NCI-H1105 (cell line): ENCODE measurements at regions not wholly inside any gene's neighbourhood (a gene's known extent, or its start where the extent isn't known, plus 50 kb on each side); places are given as distances from the start of the nearest gene placed in this dataset.

ENCODE experiments used
- DNase-seq: peaks from one replicate; lab custom pipeline; 2025; lab: John Stamatoyannopoulos, UW

- no peak for DNase-seq
Measured at GRCh38 chr12:115577401-115577800, 700.1 kb downstream of the MED13L start.

- DNase-seq = peak; percentile 34
Measured at GRCh38 chr12:115574826-115575225, 702.7 kb downstream of the MED13L start.

GRCh38 chr12:115572440-115572839 lies 705.1 kb downstream of the MED13L start:
- no peak for DNase-seq

GRCh38 chr12:115571446-115571845 lies 706.0 kb downstream of the MED13L start:
- no peak for DNase-seq

GRCh38 chr12:115571027-115571426 lies 706.5 kb downstream of the MED13L start:
- no peak for DNase-seq

- DNase-seq = peak; percentile 58
Measured at GRCh38 chr12:115570069-115570777, 707.3 kb downstream of the MED13L start.

- peak; percentile 51 for DNase-seq
Measured at GRCh38 chr12:115569345-115570068, 708.0 kb downstream of the MED13L start.

GRCh38 chr12:115558281-115558680 lies 719.2 kb downstream of the MED13L start:
- DNase-seq = no peak

- DNase-seq = no peak
Measured at GRCh38 chr12:115553622-115554021, 723.9 kb downstream of the MED13L start.

GRCh38 chr12:115543269-115543668 lies 734.2 kb downstream of the MED13L start:
- no peak for DNase-seq

GRCh38 chr12:115542656-115543055 lies 734.8 kb downstream of the MED13L start:
- DNase-seq = no peak

- no peak for DNase-seq
Measured at GRCh38 chr12:115541891-115542421, 735.5 kb downstream of the MED13L start.

GRCh38 chr12:115528466-115528865 lies 749.0 kb downstream of the MED13L start:
- no peak for DNase-seq

- DNase-seq = no peak
Measured at GRCh38 chr12:115521771-115522409, 755.6 kb downstream of the MED13L start.

GRCh38 chr12:115519887-115520286 lies 757.6 kb downstream of the MED13L start:
- no peak for DNase-seq

- DNase-seq = no peak
Measured at GRCh38 chr12:115519359-115519758, 758.1 kb downstream of the MED13L start.

- no peak for DNase-seq
Measured at GRCh38 chr12:115517913-115518312, 759.6 kb downstream of the MED13L start.

- no peak for DNase-seq
Measured at GRCh38 chr12:115511986-115512711, 765.3 kb downstream of the MED13L start.

- DNase-seq = no peak
Measured at GRCh38 chr12:115511305-115511704, 766.2 kb downstream of the MED13L start.

- DNase-seq = no peak
Measured at GRCh38 chr12:115508990-115509389, 768.5 kb downstream of the MED13L start.

- no peak for DNase-seq
Measured at GRCh38 chr12:115507951-115508722, 769.4 kb downstream of the MED13L start.
